Caki2 (cell line): ENCODE measurements at regions not wholly inside any gene's neighbourhood (a gene's known extent, or its start where the extent isn't known, plus 50 kb on each side); places are given as distances from the start of the nearest gene placed in this dataset.
A peak's percentile ranks its signal among the peaks of the same experiment; 100 is the strongest.
"Not testable (repeated sequence)": the region's sequence is repeated elsewhere in the genome, so short reads cannot be mapped to it uniquely, and the experiment has no call there.

ENCODE experiments used
- DNase-seq: peaks from one replicate; pipeline ENCODE4 v3.0.0-alpha.2; 2015; ENCODE audit warnings: low read depth
- in situ Hi-C: cut with HindIII; loops from 2 replicates; pipeline ENCODE4 v1.10.0; 2016; ENCODE audit warnings: low sequenced_read_pairs, low pct_unique_long_range_greater_than_20kb, mixed read lengths

- in situ Hi-C loops, DNase-seq: not testable (repeated sequence)
These were observed 52.5 kb upstream of the CCDC71L start for GRCh38 chr7:106713452-106713851.

GRCh38 chr7:106714590-106715442 is 53.9 kb upstream of the CCDC71L start:
- DNase-seq, in situ Hi-C loops: not testable (repeated sequence)

- no peak for DNase-seq
- in situ Hi-C loops: no loop called here
These were observed 54.8 kb upstream of the CCDC71L start for GRCh38 chr7:106715730-106716129.

- DNase-seq: no peak
- in situ Hi-C loops: no loop called here
These were observed 56.4 kb upstream of the CCDC71L start for GRCh38 chr7:106717254-106717954.

GRCh38 chr7:106717955-106718871 is 57.3 kb upstream of the CCDC71L start:
- peak; percentile 79 for DNase-seq
- in situ Hi-C loops: no loop called here

GRCh38 chr7:106720641-106721040 is 59.7 kb upstream of the CCDC71L start:
- no peak for DNase-seq
- in situ Hi-C loops: no loop called here

GRCh38 chr7:106721816-106722785 is 61.1 kb upstream of the CCDC71L start:
- in situ Hi-C loops: no loop called here
- DNase-seq: no peak

GRCh38 chr7:106723398-106723797 is 62.4 kb upstream of the CCDC71L start:
- in situ Hi-C loops: no loop called here
- no peak for DNase-seq

- DNase-seq: no peak
- in situ Hi-C loops: no loop called here
These were observed 68.9 kb upstream of the CCDC71L start for GRCh38 chr7:106729720-106730385.

- in situ Hi-C loops: no loop called here
- DNase-seq: no peak
These were observed 70.2 kb upstream of the CCDC71L start for GRCh38 chr7:106731187-106731586.

GRCh38 chr7:106731646-106732444 is 70.9 kb upstream of the CCDC71L start:
- DNase-seq: no peak

GRCh38 chr7:106735637-106736036 is 74.7 kb upstream of the CCDC71L start:
- no peak for DNase-seq
- in situ Hi-C loops: no loop called here

More at GRCh38 chr7:106731646-106732444, 70.9 kb upstream of the CCDC71L start:
- in situ Hi-C loops: no loop called here

GRCh38 chr7:106736123-106736507 is 75.2 kb upstream of the CCDC71L start:
- DNase-seq: no peak
- in situ Hi-C loops: no loop called here

GRCh38 chr7:106736508-106737201 is 75.7 kb upstream of the CCDC71L start:
- DNase-seq: peak; percentile 54
- in situ Hi-C loops: no loop called here

- peak; percentile 11 for DNase-seq
- in situ Hi-C loops: no loop called here
These were observed 76.2 kb upstream of the CCDC71L start for GRCh38 chr7:106737202-106737562.

- no peak for DNase-seq
- in situ Hi-C loops: no loop called here
These were observed 79.8 kb upstream of the CCDC71L start for GRCh38 chr7:106740806-106741205.
